ENCODE measurements at regions not wholly inside any gene's neighbourhood (a gene's known extent, or its start where the extent isn't known, plus 50 kb on each side); places are given as distances from the start of the nearest gene placed in this dataset.

- intact Hi-C loops (cut with DNase I; ENCODE audit: low total_unique reads), result no loop called here
- no peak overlapping the region for H3K4me3 ChIP-seq
These were observed 155.2 kb downstream of the TMEM161B start for GRCh38 chr5:88113429-88113828.

DNA sequence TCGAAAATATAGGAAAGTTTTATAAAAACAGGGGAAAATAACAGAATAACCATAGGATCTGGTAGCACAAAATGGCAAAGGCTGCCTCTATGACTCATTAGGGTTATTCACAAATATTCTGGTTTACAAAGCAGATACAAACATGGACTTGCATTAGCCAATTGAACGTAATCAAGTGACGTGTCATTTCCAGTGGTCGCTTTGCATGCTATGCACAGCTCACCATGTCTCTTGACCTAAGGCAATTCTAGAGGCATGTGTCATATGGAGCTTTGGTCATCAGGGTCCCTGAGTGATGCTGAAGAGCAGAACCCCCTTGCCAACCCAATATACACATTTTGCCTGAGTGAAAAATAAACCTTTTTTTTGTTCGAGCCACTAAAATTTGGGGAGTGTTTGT is 158.8 kb downstream of the TMEM161B start:
- no peaks in the 10 kb centered on the region for H3K27me3 ChIP-seq
- H3K9me3 ChIP-seq, result no peaks in the 10 kb centered on the region
- no peaks in the 10 kb centered on the region for H3K4me1 ChIP-seq
- no peak for DNase-seq (ENCODE audit: low spot score in 2 of 2)
- no peaks in the 10 kb centered on the region for H3K36me3 ChIP-seq
- intact Hi-C loops (cut with DNase I; ENCODE audit: low total_unique reads), result no loop called here
- TF ChIP-seq POLR2AphosphoS5 (IDR thresholded peaks at IDR 0.05) (no peak), POLR2A (IDR thresholded peaks at IDR 0.05) (no peak)
- TF ChIP-seq, protein P1, sequence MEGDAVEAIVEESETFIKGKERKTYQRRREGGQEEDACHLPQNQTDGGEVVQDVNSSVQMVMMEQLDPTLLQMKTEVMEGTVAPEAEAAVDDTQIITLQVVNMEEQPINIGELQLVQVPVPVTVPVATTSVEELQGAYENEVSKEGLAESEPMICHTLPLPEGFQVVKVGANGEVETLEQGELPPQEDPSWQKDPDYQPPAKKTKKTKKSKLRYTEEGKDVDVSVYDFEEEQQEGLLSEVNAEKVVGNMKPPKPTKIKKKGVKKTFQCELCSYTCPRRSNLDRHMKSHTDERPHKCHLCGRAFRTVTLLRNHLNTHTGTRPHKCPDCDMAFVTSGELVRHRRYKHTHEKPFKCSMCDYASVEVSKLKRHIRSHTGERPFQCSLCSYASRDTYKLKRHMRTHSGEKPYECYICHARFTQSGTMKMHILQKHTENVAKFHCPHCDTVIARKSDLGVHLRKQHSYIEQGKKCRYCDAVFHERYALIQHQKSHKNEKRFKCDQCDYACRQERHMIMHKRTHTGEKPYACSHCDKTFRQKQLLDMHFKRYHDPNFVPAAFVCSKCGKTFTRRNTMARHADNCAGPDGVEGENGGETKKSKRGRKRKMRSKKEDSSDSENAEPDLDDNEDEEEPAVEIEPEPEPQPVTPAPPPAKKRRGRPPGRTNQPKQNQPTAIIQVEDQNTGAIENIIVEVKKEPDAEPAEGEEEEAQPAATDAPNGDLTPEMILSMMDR (IDR thresholded peaks at IDR 0.05), result no peak
- no peak overlapping the region for H3K4me3 ChIP-seq
- H3K27ac ChIP-seq, result no peak overlapping the region

More at GRCh38 chr5:88113429-88113828, 155.2 kb downstream of the TMEM161B start:
- Histone ChIP-seq H3K27me3 (no peaks in the 10 kb centered on the region), H3K36me3 (no peaks in the 10 kb centered on the region), H3K9me3 (no peaks in the 10 kb centered on the region), H3K27ac (no peak overlapping the region), H3K4me1 (no peaks in the 10 kb centered on the region)
- TF ChIP-seq POLR2AphosphoS5 (IDR thresholded peaks at IDR 0.05) (no peak), POLR2A (IDR thresholded peaks at IDR 0.05) (no peak)
- TF ChIP-seq, protein P1 (IDR thresholded peaks at IDR 0.05), result no peak
- no peak for DNase-seq (ENCODE audit: low spot score in 2 of 2)

DNA sequence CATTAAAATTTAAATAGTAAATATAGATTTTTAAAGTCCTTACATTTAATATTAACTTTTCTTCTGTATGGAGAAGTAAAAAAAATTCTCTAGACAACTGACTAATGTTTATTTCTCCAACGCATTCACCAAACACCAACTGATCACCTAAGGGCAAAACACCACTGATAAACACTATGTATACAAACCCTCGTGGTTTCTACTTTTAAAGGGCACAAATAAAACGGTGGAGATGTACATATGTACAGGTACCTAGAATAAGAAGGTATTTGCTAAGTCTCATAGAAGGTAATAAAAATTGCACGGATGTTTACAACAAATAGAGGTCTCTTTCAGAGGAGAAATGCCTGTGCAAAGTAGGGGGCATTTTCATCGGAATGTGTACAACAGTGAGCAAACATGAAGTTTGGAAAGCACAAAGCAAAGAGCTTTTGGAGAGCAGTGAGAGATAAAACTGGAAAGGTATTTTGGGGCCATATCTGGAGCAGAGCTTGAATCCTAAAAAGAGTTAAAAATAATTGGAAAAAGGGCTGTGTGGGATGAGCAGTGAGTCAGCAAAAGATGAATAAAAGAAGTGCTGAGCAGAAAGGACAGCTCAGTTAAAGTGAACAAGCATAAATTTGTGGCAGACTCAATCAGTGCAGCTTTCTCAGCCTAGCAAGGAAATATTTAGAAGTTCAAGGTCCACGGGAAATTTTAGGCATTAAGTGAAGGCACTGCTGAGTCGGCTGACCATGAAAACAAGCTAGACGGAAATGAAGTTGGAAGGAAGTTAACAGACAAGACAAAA is 160.0 kb downstream of the TMEM161B start:
- Histone ChIP-seq H3K27ac (no peak overlapping the region), H3K4me1 (no peaks in the 10 kb centered on the region), H3K36me3 (no peaks in the 10 kb centered on the region), H3K4me3 (no peak overlapping the region), H3K27me3 (no peaks in the 10 kb centered on the region), H3K9me3 (no peaks in the 10 kb centered on the region)
- no peak for DNase-seq (ENCODE audit: low spot score in 2 of 2)
- TF ChIP-seq, protein P1 (IDR thresholded peaks at IDR 0.05), result no peak
- no peak for TF ChIP-seq POLR2A (IDR thresholded peaks at IDR 0.05)
- no peak for TF ChIP-seq POLR2AphosphoS5 (IDR thresholded peaks at IDR 0.05)
- intact Hi-C loops (cut with DNase I; ENCODE audit: low total_unique reads), result no loop called here

- DNase-seq (ENCODE audit: low spot score in 2 of 2), result no peak
- Histone ChIP-seq H3K9me3 (no peaks in the 10 kb centered on the region), H3K4me3 (no peak overlapping the region), H3K27ac (no peak overlapping the region), H3K36me3 (no peaks in the 10 kb centered on the region), H3K27me3 (no peaks in the 10 kb centered on the region), H3K4me1 (no peaks in the 10 kb centered on the region)
- intact Hi-C loops (cut with DNase I; ENCODE audit: low total_unique reads), result no loop called here
- TF ChIP-seq, protein P1 (IDR thresholded peaks at IDR 0.05), result no peak
- no peak for TF ChIP-seq POLR2AphosphoS5 (IDR thresholded peaks at IDR 0.05)
- no peak for TF ChIP-seq POLR2A (IDR thresholded peaks at IDR 0.05)
These were observed 173.6 kb downstream of the TMEM161B start for GRCh38 chr5:88094906-88095496.

- H3K4me3 ChIP-seq, result no peak overlapping the region
- TF ChIP-seq POLR2A (IDR thresholded peaks at IDR 0.05) (no peak), POLR2AphosphoS5 (IDR thresholded peaks at IDR 0.05) (no peak)
- TF ChIP-seq, protein P1 (IDR thresholded peaks at IDR 0.05), result no peak
- no peak for DNase-seq (ENCODE audit: low spot score in 2 of 2)
- no peaks in the 10 kb centered on the region for H3K4me1 ChIP-seq
- no peaks in the 10 kb centered on the region for H3K36me3 ChIP-seq
- intact Hi-C loops (cut with DNase I; ENCODE audit: low total_unique reads), result no loop called here
- no peaks in the 10 kb centered on the region for H3K27me3 ChIP-seq
- no peaks in the 10 kb centered on the region for H3K9me3 ChIP-seq
- H3K27ac ChIP-seq, result no peak overlapping the region
These were observed 174.2 kb downstream of the TMEM161B start for GRCh38 chr5:88094403-88094802.

Measured in breast epithelium (tissue), 4 donors.